H9 (cell line): ENCODE measurements at regions not wholly inside any gene's neighbourhood (a gene's known extent, or its start where the extent isn't known, plus 50 kb on each side); places are given as distances from the start of the nearest gene placed in this dataset.

Experiments
- DNase-seq: peaks from one replicate; pipeline ENCODE4 v3.0.0-alpha.2; 2017
- H2AFZ ChIP-seq: one replicate; pipeline ENCODE4 v1.6.1; 2013; ENCODE audit warnings: mild to moderate bottlenecking, low read length, control low read depth, moderate library complexity
- H2AK5ac ChIP-seq: 2 replicates; pipeline ENCODE4 v1.6.1; 2013; ENCODE audit warnings: low read length, control low read depth, mixed read lengths; ENCODE audit not compliant: insufficient read length
- H2BK120ac ChIP-seq: one replicate; pipeline ENCODE4 v1.6.1; 2013; ENCODE audit warnings: low read depth, mild to moderate bottlenecking, low read length, control low read depth, inconsistent platforms; ENCODE audit not compliant: poor library complexity, severe bottlenecking
- H2BK12ac ChIP-seq: 2 replicates; pipeline ENCODE4 v1.6.1; 2013; ENCODE audit warnings: low read length, control low read depth, mixed read lengths, low read depth; ENCODE audit not compliant: insufficient read length
- H2BK15ac ChIP-seq: 2 replicates; pipeline ENCODE4 v1.6.1; 2013; ENCODE audit warnings: low read depth, low read length, control low read depth
- H2BK20ac ChIP-seq: one replicate; pipeline ENCODE4 v1.6.1; 2013; ENCODE audit warnings: low read depth, mild to moderate bottlenecking, low read length, control low read depth, inconsistent platforms; ENCODE audit not compliant: poor library complexity, severe bottlenecking
- H2BK5ac ChIP-seq: 2 replicates; pipeline ENCODE4 v1.6.1; 2013; ENCODE audit warnings: low read length, control low read depth, mixed read lengths; ENCODE audit not compliant: insufficient read length
- H3K14ac ChIP-seq: 2 replicates; pipeline ENCODE4 v1.6.1; 2013; ENCODE audit warnings: low read length, control low read depth; ENCODE audit not compliant: insufficient read depth
- H3K18ac ChIP-seq: 2 replicates; pipeline ENCODE4 v1.6.1; 2013; ENCODE audit warnings: low read depth, mild to moderate bottlenecking, mixed read lengths, low read length, control low read depth; ENCODE audit not compliant: insufficient read length
- H3K23ac ChIP-seq: 2 replicates; pipeline ENCODE4 v1.6.1; 2013; ENCODE audit warnings: low read length, control low read depth, mixed read lengths, low read depth; ENCODE audit not compliant: insufficient read length
- H3K23me2 ChIP-seq: 2 replicates; pipeline ENCODE4 v1.6.1; 2013; ENCODE audit warnings: low read depth, mild to moderate bottlenecking, mixed read lengths, low read length, control low read depth; ENCODE audit not compliant: insufficient read length, poor library complexity, severe bottlenecking
- H3K27ac ChIP-seq: 2 replicates; pipeline ENCODE4 v1.5.1; 2013; ENCODE audit warnings: low read length, control low read depth, mixed read lengths, low read depth; ENCODE audit not compliant: insufficient read length
- H3K27me3 ChIP-seq: 2 replicates; pipeline ENCODE4 v1.6.1; 2013; ENCODE audit warnings: low read length, control low read depth, inconsistent platforms; ENCODE audit not compliant: insufficient read depth
- H3K4ac ChIP-seq: 2 replicates; pipeline ENCODE4 v1.6.1; 2013; ENCODE audit warnings: low read depth, mild to moderate bottlenecking, control low read depth, inconsistent platforms, low read length, moderate library complexity
- H3K4me1 ChIP-seq: 2 replicates; pipeline ENCODE4 v1.6.1; 2013; ENCODE audit warnings: low read length, control low read depth, inconsistent platforms; ENCODE audit not compliant: insufficient read depth
- H3K4me2 ChIP-seq: 2 replicates; pipeline ENCODE4 v1.6.1; 2013; ENCODE audit warnings: low read length, control low read depth, mixed read lengths; ENCODE audit not compliant: insufficient read length, insufficient read depth
- H3K56ac ChIP-seq: 2 replicates; pipeline ENCODE4 v1.6.1; 2013; ENCODE audit warnings: low read depth, mild to moderate bottlenecking, mixed read lengths, low read length, control low read depth; ENCODE audit not compliant: insufficient read length
- H3K79me1 ChIP-seq: 2 replicates; pipeline ENCODE4 v1.6.1; 2013; ENCODE audit warnings: low read depth, mild to moderate bottlenecking, moderate library complexity, low read length, control low read depth, inconsistent platforms; ENCODE audit not compliant: insufficient read depth, poor library complexity, severe bottlenecking
- H3K79me2 ChIP-seq: 2 replicates; pipeline ENCODE4 v1.6.1; 2013; ENCODE audit warnings: low read length, control low read depth, inconsistent platforms; ENCODE audit not compliant: insufficient read depth
- H3K9ac ChIP-seq: 2 replicates; pipeline ENCODE4 v1.6.1; 2013; ENCODE audit warnings: low read length, control low read depth, mixed read lengths; ENCODE audit not compliant: insufficient read length; ENCODE audit errors: extremely low read depth
- H3K9me3 ChIP-seq: one replicate; pipeline ENCODE4 v1.6.1; 2013; ENCODE audit warnings: low read depth, low read length, inconsistent platforms; ENCODE audit not compliant: control insufficient read depth
- H3T11ph ChIP-seq: one replicate; pipeline ENCODE4 v1.6.1; 2013; ENCODE audit warnings: mild to moderate bottlenecking, low read length, control low read depth, inconsistent platforms
- H4K20me1 ChIP-seq: one replicate; pipeline ENCODE4 v1.6.1; 2013; ENCODE audit not compliant: control insufficient read depth, insufficient read length, insufficient read depth
- H4K5ac ChIP-seq: 2 replicates; pipeline ENCODE4 v1.6.1; 2013; ENCODE audit warnings: low read depth, mild to moderate bottlenecking, mixed read lengths, low read length, control low read depth; ENCODE audit not compliant: insufficient read length
- H4K8ac ChIP-seq: replicated peaks from 2 replicates; pipeline ENCODE4 v1.6.1; 2013; ENCODE audit warnings: low read length, control low read depth, mixed read lengths, low read depth; ENCODE audit not compliant: insufficient read length
- H4K91ac ChIP-seq: 2 replicates; pipeline ENCODE4 v1.6.1; 2013; ENCODE audit warnings: low read depth, mild to moderate bottlenecking, moderate library complexity, mixed read lengths, low read length, control low read depth; ENCODE audit not compliant: insufficient read length
- H3K27ac Mint-ChIP-seq, 3 experiments: 2 replicates in 2 of 3; 3 replicates in 1 of 3; pipeline ENCODE4 v1.8.0; 2020 to 2021; ENCODE audit warnings: mixed read lengths in 3 of 3, mild to moderate bottlenecking in 1 of 3, moderate library complexity in 1 of 3
- H3K27me3 Mint-ChIP-seq: 2 replicates; pipeline ENCODE4 v1.8.0; 2021; ENCODE audit warnings: low read depth, mild to moderate bottlenecking, moderate library complexity, mixed read lengths
- H3K36me3 Mint-ChIP-seq, 3 experiments: 2 replicates in 2 of 3; 3 replicates in 1 of 3; pipeline ENCODE4 v1.8.0; 2020 to 2021; ENCODE audit warnings: low read depth in 3 of 3, mixed read lengths in 3 of 3; ENCODE audit not compliant: insufficient read depth in 1 of 3
- H3K4me1 Mint-ChIP-seq, 2 experiments: 2 replicates each; pipeline ENCODE4 v1.8.0; 2020; ENCODE audit warnings: mixed read lengths in 2 of 2
- H3K4me3 Mint-ChIP-seq, 2 experiments: 2 replicates in 1 of 2; 3 replicates in 1 of 2; pipeline ENCODE4 v1.8.0; 2020 to 2021; ENCODE audit warnings: mild to moderate bottlenecking in 2 of 2, mixed read lengths in 2 of 2, moderate library complexity in 1 of 2
- H3K9me3 Mint-ChIP-seq, 2 experiments: 2 replicates in 1 of 2; 3 replicates in 1 of 2; pipeline ENCODE4 v1.8.0; 2020; ENCODE audit warnings: mild to moderate bottlenecking in 2 of 2, mixed read lengths in 2 of 2, moderate library complexity in 1 of 2
- WGBS: extraction: QIAGEN DNeasy Blood & Tissue Kit; methylation state at CpG from one replicate; pipeline ENCODE4 v1.1.7; 2013; ENCODE audit warnings: missing lambda C conversion rate, low lambda C conversion rate, mixed read lengths; ENCODE audit not compliant: insufficient read length; ENCODE audit errors: extremely low coverage; 5-methylcytosine and 5-hydroxymethylcytosine counted together
- TF ChIP-seq, protein P1 (sequence below): fragments of 200-600 bp; sonication (generic); conservative IDR thresholded peaks from 3 replicates; pipeline ENCODE4 v1.8.0; 2021; ENCODE audit warnings: antibody characterized with exemption, mild to moderate bottlenecking

DNA sequence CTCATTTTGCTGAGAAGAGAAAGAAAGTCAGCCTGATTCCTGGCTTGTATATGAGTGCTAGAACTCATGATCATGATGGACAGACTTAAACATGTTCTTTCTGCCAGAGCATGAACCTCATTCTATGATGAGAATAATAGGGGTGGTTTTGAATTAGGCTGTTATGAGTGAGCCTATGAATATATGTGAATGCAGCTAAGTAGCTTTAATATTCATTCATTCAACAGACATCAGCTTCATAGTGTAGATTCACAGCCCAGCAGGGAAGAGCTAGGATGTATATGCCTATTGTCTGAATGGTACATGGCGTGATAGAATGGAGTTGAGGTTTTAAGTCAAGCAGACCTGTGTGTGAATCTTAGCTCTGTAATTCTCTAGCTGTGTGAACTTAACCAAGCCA lies 573.2 kb downstream of the DHX35 start:
- Histone ChIP-seq H4K8ac (no peak overlapping the region), H2BK5ac (no peak overlapping the region), H2BK12ac (no peak overlapping the region), H3K9ac (no peak overlapping the region), H3K79me1 (no peaks in the 10 kb centered on the region), H3K79me2 (no peaks in the 10 kb centered on the region), H3K56ac (no peak overlapping the region), H2BK120ac (no peak overlapping the region), H4K5ac (no peak overlapping the region), H2AK5ac (no peak overlapping the region), H4K20me1 (no peaks in the 10 kb centered on the region), H3K4ac (no peak overlapping the region), H3K4me1 (peaks cover 5% of the 10 kb centered on the region; the same call in 1 of the 2 replicates), H3T11ph (no peak overlapping the region), H3K27ac (no peak overlapping the region), H3K27me3 (no peaks in the 10 kb centered on the region), H3K14ac (no peak overlapping the region), H3K18ac (no peak overlapping the region), H3K23me2 (no peaks in the 10 kb centered on the region), H3K23ac (no peak overlapping the region), H3K4me2 (no peak overlapping the region), H2BK15ac (no peak overlapping the region), H4K91ac (no peak overlapping the region), H2AFZ (no peak overlapping the region), H2BK20ac (no peak overlapping the region), H3K9me3 (no peaks in the 10 kb centered on the region)
- TF ChIP-seq, protein P1, sequence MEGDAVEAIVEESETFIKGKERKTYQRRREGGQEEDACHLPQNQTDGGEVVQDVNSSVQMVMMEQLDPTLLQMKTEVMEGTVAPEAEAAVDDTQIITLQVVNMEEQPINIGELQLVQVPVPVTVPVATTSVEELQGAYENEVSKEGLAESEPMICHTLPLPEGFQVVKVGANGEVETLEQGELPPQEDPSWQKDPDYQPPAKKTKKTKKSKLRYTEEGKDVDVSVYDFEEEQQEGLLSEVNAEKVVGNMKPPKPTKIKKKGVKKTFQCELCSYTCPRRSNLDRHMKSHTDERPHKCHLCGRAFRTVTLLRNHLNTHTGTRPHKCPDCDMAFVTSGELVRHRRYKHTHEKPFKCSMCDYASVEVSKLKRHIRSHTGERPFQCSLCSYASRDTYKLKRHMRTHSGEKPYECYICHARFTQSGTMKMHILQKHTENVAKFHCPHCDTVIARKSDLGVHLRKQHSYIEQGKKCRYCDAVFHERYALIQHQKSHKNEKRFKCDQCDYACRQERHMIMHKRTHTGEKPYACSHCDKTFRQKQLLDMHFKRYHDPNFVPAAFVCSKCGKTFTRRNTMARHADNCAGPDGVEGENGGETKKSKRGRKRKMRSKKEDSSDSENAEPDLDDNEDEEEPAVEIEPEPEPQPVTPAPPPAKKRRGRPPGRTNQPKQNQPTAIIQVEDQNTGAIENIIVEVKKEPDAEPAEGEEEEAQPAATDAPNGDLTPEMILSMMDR, result no peak
- Mint-ChIP-seq H3K9me3 (peaks cover 0 to 3% of the 10 kb centered on the region in 2 experiments; a peak in 2 of 5 replicates), H3K4me3 (no peak overlapping the region), H3K27me3 (no peaks in the 10 kb centered on the region), H3K4me1 (peaks cover 30 to 40% of the 10 kb centered on the region in 2 experiments), H3K36me3 (peaks cover 0 to 3% (median 2%) of the 10 kb centered on the region in 3 experiments; a peak in 3 of 7 replicates), H3K27ac (no peak overlapping the region)
- no peak for DNase-seq
- WGBS, result no CpG with 5 or more reads among the region's 1 CpG
